Kidney (tissue), 13 donors: ENCODE measurements at regions not wholly inside any gene's neighbourhood (a gene's known extent, or its start where the extent isn't known, plus 50 kb on each side); places are given as distances from the start of the nearest gene placed in this dataset.

Source experiments
- DNase-seq, 5 donors: peaks; one replicate each; pipeline ENCODE4 v3.0.0-alpha.2; 2013 to 2020
- FAIRE-seq: peaks from 2 replicates; lab custom pipeline; 2012; peaks lifted over from hg19 to GRCh38; lab: Jason Lieb, UNC
- H3K27ac ChIP-seq, 2 donors: one replicate each; pipeline ENCODE4 v1.7.0; 2013; ENCODE audit warnings: low read depth in 2 of 2, low read length in 2 of 2, inconsistent platforms in 1 of 2
- H3K27me3 ChIP-seq: one replicate; pipeline ENCODE4 v1.7.1; 2013; ENCODE audit warnings: low read length, inconsistent platforms; ENCODE audit not compliant: control insufficient read depth, insufficient read depth
- H3K36me3 ChIP-seq, 3 donors: one replicate each; pipeline versions ENCODE4 v1.7.0 to v1.7.1; 2013; ENCODE audit warnings: low read length in 3 of 3, control low read depth in 1 of 3, inconsistent platforms in 1 of 3; ENCODE audit not compliant: insufficient read depth in 3 of 3, control insufficient read depth in 2 of 3
- H3K4me1 ChIP-seq, 3 donors: one replicate each; pipeline versions ENCODE4 v1.7.0 to v1.7.1; 2013; ENCODE audit warnings: low read length in 3 of 3, inconsistent platforms in 1 of 3, low read depth in 1 of 3; ENCODE audit not compliant: control insufficient read depth in 2 of 3, insufficient read depth in 2 of 3
- H3K4me3 ChIP-seq, 3 donors: one replicate each; pipeline versions ENCODE4 v1.7.0 to v1.8.1; 2013; ENCODE audit warnings: low read length in 3 of 3, control low read depth in 1 of 3, inconsistent platforms in 1 of 3
- H3K9ac ChIP-seq, 3 donors: one replicate each; pipeline versions ENCODE4 v1.7.0 to v1.7.1; 2013; ENCODE audit warnings: low read length in 3 of 3, control low read depth in 1 of 3, inconsistent platforms in 1 of 3
- H3K9me3 ChIP-seq, 3 donors: one replicate each; pipeline versions ENCODE4 v1.7.0 to v1.7.1; 2013; ENCODE audit warnings: low read length in 3 of 3, control low read depth in 1 of 3, inconsistent platforms in 1 of 3; ENCODE audit not compliant: control insufficient read depth in 2 of 3, insufficient read depth in 1 of 3
- CTCF ChIP-seq: IDR thresholded peaks from 3 replicates; pipeline ENCODE4 v1.5.1; 2012; ENCODE audit warnings: mild to moderate bottlenecking, moderate library complexity, borderline replicate concordance; ENCODE audit not compliant: insufficient read depth; ENCODE audit errors: extremely low read depth
- intact Hi-C: fragments of 100-400 bp; cut with DNase I; formaldehyde crosslinking; loops from one replicate; pipeline ENCODE4 v1.11.1; 2022
- donor health status: control.
- donor health status: control.
- donor health status: control.
- donor health status: control.
- donor health status: control.
- donor health status: DM: yes; HTN: yes; CAD: no.
- donor health status: Normal renal cell carcinoma (clear cell type).

- no peak overlapping the region for H3K4me3 ChIP-seq
- no peak for TF ChIP-seq CTCF
- H3K9ac ChIP-seq: no peak overlapping the region
- H3K27me3 ChIP-seq: no peaks in the 10 kb centered on the region
- H3K36me3 ChIP-seq: no peaks in the 10 kb centered on the region
- DNase-seq (no peak), FAIRE-seq (no peak)
- H3K9me3 ChIP-seq: no peaks in the 10 kb centered on the region
- intact Hi-C loops: no loop called here
- H3K27ac ChIP-seq: no peak overlapping the region
- H3K4me1 ChIP-seq: no peaks in the 10 kb centered on the region
These were observed 339.9 kb downstream of the TENT4A start for GRCh38 chr5:7053125-7053524.

GRCh38 chr5:7053528-7054209 is 340.4 kb downstream of the TENT4A start:
- Histone ChIP-seq H3K9me3 (no peaks in the 10 kb centered on the region), H3K9ac (no peak overlapping the region), H3K27me3 (no peaks in the 10 kb centered on the region), H3K4me1 (no peaks in the 10 kb centered on the region), H3K4me3 (no peak overlapping the region), H3K27ac (no peak overlapping the region), H3K36me3 (no peaks in the 10 kb centered on the region)
- DNase-seq: no peak
- no peak for FAIRE-seq
- no peak for TF ChIP-seq CTCF
- intact Hi-C loops: no loop called here

- intact Hi-C loops: no loop called here
- DNase-seq (no peak), FAIRE-seq (no peak)
- H3K4me1 ChIP-seq: no peaks in the 10 kb centered on the region
- no peaks in the 10 kb centered on the region for H3K27me3 ChIP-seq
- no peak overlapping the region for H3K9ac ChIP-seq
- TF ChIP-seq CTCF: no peak
- no peaks in the 10 kb centered on the region for H3K36me3 ChIP-seq
- H3K27ac ChIP-seq: no peak overlapping the region
- no peaks in the 10 kb centered on the region for H3K9me3 ChIP-seq
- H3K4me3 ChIP-seq: no peak overlapping the region
These were observed 329.3 kb upstream of the ADCY2 start for GRCh38 chr5:7066471-7067235.
